ENCODE measurements at regions not wholly inside any gene's neighbourhood (a gene's known extent, or its start where the extent isn't known, plus 50 kb on each side); places are given as distances from the start of the nearest gene placed in this dataset.

DNA sequence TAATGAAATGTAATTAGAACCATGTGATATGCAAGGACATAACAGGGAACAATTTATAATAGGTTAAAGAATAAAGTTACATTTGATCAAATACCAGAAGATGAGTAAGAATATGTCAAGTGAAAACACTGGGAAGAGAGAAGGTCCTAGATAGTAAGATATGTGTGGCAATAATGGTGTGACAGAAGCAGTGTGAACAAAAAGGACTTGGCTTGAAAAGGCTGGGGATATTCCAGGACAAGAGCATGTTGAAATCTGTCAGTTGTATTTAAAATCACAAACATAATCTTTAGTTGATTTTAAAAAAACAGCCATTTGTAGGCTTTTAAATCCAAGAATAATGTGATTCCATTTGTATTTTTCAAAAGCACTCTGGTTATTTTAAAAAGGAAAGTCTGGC, 1399.9 kb upstream of the SLC39A10 start:
- TF ChIP-seq, protein P1, sequence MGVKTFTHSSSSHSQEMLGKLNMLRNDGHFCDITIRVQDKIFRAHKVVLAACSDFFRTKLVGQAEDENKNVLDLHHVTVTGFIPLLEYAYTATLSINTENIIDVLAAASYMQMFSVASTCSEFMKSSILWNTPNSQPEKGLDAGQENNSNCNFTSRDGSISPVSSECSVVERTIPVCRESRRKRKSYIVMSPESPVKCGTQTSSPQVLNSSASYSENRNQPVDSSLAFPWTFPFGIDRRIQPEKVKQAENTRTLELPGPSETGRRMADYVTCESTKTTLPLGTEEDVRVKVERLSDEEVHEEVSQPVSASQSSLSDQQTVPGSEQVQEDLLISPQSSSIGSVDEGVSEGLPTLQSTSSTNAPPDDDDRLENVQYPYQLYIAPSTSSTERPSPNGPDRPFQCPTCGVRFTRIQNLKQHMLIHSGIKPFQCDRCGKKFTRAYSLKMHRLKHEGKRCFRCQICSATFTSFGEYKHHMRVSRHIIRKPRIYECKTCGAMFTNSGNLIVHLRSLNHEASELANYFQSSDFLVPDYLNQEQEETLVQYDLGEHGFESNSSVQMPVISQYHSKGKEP (tag by site-specific recombination; IDR thresholded peaks at IDR 0.05): no peak
- TF ChIP-seq, protein P2, sequence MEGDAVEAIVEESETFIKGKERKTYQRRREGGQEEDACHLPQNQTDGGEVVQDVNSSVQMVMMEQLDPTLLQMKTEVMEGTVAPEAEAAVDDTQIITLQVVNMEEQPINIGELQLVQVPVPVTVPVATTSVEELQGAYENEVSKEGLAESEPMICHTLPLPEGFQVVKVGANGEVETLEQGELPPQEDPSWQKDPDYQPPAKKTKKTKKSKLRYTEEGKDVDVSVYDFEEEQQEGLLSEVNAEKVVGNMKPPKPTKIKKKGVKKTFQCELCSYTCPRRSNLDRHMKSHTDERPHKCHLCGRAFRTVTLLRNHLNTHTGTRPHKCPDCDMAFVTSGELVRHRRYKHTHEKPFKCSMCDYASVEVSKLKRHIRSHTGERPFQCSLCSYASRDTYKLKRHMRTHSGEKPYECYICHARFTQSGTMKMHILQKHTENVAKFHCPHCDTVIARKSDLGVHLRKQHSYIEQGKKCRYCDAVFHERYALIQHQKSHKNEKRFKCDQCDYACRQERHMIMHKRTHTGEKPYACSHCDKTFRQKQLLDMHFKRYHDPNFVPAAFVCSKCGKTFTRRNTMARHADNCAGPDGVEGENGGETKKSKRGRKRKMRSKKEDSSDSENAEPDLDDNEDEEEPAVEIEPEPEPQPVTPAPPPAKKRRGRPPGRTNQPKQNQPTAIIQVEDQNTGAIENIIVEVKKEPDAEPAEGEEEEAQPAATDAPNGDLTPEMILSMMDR (tag by site-specific recombination; IDR thresholded peaks at IDR 0.05): no peak
- TF ChIP-seq, protein P3, sequence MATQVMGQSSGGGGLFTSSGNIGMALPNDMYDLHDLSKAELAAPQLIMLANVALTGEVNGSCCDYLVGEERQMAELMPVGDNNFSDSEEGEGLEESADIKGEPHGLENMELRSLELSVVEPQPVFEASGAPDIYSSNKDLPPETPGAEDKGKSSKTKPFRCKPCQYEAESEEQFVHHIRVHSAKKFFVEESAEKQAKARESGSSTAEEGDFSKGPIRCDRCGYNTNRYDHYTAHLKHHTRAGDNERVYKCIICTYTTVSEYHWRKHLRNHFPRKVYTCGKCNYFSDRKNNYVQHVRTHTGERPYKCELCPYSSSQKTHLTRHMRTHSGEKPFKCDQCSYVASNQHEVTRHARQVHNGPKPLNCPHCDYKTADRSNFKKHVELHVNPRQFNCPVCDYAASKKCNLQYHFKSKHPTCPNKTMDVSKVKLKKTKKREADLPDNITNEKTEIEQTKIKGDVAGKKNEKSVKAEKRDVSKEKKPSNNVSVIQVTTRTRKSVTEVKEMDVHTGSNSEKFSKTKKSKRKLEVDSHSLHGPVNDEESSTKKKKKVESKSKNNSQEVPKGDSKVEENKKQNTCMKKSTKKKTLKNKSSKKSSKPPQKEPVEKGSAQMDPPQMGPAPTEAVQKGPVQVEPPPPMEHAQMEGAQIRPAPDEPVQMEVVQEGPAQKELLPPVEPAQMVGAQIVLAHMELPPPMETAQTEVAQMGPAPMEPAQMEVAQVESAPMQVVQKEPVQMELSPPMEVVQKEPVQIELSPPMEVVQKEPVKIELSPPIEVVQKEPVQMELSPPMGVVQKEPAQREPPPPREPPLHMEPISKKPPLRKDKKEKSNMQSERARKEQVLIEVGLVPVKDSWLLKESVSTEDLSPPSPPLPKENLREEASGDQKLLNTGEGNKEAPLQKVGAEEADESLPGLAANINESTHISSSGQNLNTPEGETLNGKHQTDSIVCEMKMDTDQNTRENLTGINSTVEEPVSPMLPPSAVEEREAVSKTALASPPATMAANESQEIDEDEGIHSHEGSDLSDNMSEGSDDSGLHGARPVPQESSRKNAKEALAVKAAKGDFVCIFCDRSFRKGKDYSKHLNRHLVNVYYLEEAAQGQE (tag by site-specific recombination; IDR thresholded peaks at IDR 0.05): no peak
- TF ChIP-seq REPIN1 (tag by site-specific recombination; IDR thresholded peaks at IDR 0.05; ENCODE audit: low read depth) (no peak), ZNF555 (tag by site-specific recombination; conservative IDR thresholded peaks at IDR 0.05) (no peak), ZFHX2 (tag by site-specific recombination; conservative IDR thresholded peaks at IDR 0.05) (no peak)
- TF ChIP-seq, protein P4, sequence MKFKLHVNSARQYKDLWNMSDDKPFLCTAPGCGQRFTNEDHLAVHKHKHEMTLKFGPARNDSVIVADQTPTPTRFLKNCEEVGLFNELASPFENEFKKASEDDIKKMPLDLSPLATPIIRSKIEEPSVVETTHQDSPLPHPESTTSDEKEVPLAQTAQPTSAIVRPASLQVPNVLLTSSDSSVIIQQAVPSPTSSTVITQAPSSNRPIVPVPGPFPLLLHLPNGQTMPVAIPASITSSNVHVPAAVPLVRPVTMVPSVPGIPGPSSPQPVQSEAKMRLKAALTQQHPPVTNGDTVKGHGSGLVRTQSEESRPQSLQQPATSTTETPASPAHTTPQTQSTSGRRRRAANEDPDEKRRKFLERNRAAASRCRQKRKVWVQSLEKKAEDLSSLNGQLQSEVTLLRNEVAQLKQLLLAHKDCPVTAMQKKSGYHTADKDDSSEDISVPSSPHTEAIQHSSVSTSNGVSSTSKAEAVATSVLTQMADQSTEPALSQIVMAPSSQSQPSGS (tag by site-specific recombination; IDR thresholded peaks at IDR 0.05; ENCODE audit: low read depth): no peak
- TF ChIP-seq, protein P5, sequence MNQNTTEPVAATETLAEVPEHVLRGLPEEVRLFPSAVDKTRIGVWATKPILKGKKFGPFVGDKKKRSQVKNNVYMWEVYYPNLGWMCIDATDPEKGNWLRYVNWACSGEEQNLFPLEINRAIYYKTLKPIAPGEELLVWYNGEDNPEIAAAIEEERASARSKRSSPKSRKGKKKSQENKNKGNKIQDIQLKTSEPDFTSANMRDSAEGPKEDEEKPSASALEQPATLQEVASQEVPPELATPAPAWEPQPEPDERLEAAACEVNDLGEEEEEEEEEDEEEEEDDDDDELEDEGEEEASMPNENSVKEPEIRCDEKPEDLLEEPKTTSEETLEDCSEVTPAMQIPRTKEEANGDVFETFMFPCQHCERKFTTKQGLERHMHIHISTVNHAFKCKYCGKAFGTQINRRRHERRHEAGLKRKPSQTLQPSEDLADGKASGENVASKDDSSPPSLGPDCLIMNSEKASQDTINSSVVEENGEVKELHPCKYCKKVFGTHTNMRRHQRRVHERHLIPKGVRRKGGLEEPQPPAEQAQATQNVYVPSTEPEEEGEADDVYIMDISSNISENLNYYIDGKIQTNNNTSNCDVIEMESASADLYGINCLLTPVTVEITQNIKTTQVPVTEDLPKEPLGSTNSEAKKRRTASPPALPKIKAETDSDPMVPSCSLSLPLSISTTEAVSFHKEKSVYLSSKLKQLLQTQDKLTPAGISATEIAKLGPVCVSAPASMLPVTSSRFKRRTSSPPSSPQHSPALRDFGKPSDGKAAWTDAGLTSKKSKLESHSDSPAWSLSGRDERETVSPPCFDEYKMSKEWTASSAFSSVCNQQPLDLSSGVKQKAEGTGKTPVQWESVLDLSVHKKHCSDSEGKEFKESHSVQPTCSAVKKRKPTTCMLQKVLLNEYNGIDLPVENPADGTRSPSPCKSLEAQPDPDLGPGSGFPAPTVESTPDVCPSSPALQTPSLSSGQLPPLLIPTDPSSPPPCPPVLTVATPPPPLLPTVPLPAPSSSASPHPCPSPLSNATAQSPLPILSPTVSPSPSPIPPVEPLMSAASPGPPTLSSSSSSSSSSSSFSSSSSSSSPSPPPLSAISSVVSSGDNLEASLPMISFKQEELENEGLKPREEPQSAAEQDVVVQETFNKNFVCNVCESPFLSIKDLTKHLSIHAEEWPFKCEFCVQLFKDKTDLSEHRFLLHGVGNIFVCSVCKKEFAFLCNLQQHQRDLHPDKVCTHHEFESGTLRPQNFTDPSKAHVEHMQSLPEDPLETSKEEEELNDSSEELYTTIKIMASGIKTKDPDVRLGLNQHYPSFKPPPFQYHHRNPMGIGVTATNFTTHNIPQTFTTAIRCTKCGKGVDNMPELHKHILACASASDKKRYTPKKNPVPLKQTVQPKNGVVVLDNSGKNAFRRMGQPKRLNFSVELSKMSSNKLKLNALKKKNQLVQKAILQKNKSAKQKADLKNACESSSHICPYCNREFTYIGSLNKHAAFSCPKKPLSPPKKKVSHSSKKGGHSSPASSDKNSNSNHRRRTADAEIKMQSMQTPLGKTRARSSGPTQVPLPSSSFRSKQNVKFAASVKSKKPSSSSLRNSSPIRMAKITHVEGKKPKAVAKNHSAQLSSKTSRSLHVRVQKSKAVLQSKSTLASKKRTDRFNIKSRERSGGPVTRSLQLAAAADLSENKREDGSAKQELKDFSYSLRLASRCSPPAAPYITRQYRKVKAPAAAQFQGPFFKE (tag by site-specific recombination; IDR thresholded peaks at IDR 0.05; ENCODE audit: borderline replicate concordance): no peak
